OCI-LY3 (cell line): ENCODE measurements at regions not wholly inside any gene's neighbourhood (a gene's known extent, or its start where the extent isn't known, plus 50 kb on each side); places are given as distances from the start of the nearest gene placed in this dataset.

Experiments used
- H2AFZ ChIP-seq: fragments of 200-600, 300-600 bp; shearing (Covaris generic); 2 replicates; pipeline ENCODE4 v1.6.0; 2014; ENCODE audit warnings: antibody characterized with exemption, low read depth, low read length
- H3K27ac ChIP-seq: fragments of 200-600, 300-600 bp; sonication (generic); 2 replicates; pipeline ENCODE4 v1.5.1; 2014; ENCODE audit warnings: mild to moderate bottlenecking, low read length, moderate library complexity, mixed read lengths
- H3K27me3 ChIP-seq: fragments of 200-600, 300-600 bp; sonication (generic); 2 replicates; pipeline ENCODE4 v1.6.1; 2014; ENCODE audit warnings: low read depth, low read length, mixed read lengths
- H3K36me3 ChIP-seq: fragments of 200-600, 300-600 bp; sonication (generic); replicated peaks from 2 replicates; pipeline ENCODE3; 2014; ENCODE audit warnings: low read depth, low read length, mixed read lengths
- H3K4me1 ChIP-seq: fragments of 300-600, 200-600 bp; sonication (generic); 2 replicates; pipeline ENCODE4 v1.6.1; 2014; ENCODE audit warnings: low read length, mixed read lengths
- H3K4me2 ChIP-seq: fragments of 200-600, 300-600 bp; sonication (generic); 2 replicates; pipeline ENCODE4 v1.6.1; 2014; ENCODE audit warnings: low read length, mixed read lengths
- H3K4me3 ChIP-seq: fragments of 300-600, 200-600 bp; sonication (generic); 2 replicates; pipeline ENCODE4 v1.5.1; 2014; ENCODE audit warnings: antibody characterized with exemption, mild to moderate bottlenecking, low read length, moderate library complexity
- H3K79me2 ChIP-seq: fragments of 300-600, 200-600 bp; shearing (Covaris generic); 2 replicates; pipeline ENCODE4 v1.6.1; 2014; ENCODE audit warnings: mild to moderate bottlenecking, low read length, mixed read lengths
- H3K9ac ChIP-seq: fragments of 300-600, 200-600 bp; shearing (Covaris generic); 2 replicates; pipeline ENCODE4 v1.6.0; 2014; ENCODE audit warnings: mild to moderate bottlenecking, low read length, moderate library complexity
- H3K9me3 ChIP-seq: fragments of 200-600, 300-600 bp; shearing (Covaris generic); 2 replicates; pipeline ENCODE4 v1.6.1; 2014; ENCODE audit warnings: low read length, mixed read lengths; ENCODE audit not compliant: insufficient read depth
- H4K20me1 ChIP-seq: fragments of 200-600, 300-600 bp; sonication (generic); 2 replicates; pipeline ENCODE4 v1.6.1; 2016; ENCODE audit warnings: low read length, mixed read lengths; ENCODE audit not compliant: insufficient read depth
- EZH2phosphoT487 ChIP-seq: fragments of 200-600 bp; shearing (Covaris generic); IDR thresholded peaks from 2 replicates; pipeline ENCODE4 v1.6.1; 2018; ENCODE audit warnings: antibody characterized with exemption, mixed run types, low read depth
- TF ChIP-seq, protein P1 (sequence below): fragments of 200-600, 300-600 bp; sonication (generic); IDR thresholded peaks from 2 replicates; pipeline ENCODE4 v1.5.1; 2014; ENCODE audit warnings: antibody characterized with exemption, low read length, low read depth

DNA sequence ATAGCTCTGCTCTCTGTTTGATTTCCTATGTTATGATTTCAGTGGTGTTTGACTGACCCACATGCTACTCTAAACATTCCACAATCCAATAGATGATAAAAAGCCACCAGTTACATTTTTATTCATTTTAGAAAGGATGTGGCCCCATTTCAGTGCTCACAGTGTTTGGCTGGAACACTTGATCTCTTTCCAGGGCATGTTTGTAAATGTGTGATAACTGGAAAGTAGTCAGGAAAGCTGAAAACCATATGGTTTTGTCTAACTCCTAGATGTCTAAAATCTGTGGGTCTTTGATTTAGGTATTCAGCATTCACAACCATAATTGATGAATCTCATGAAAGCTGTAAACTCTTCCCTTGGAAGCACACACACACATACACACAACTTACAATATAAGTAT, 904.9 kb upstream of the AGA start:
- Histone ChIP-seq H3K9ac (no peak overlapping the region), H2AFZ (no peak overlapping the region), H4K20me1 (no peaks in the 10 kb centered on the region), H3K79me2 (no peaks in the 10 kb centered on the region), H3K4me3 (no peak overlapping the region), H3K36me3 (no peaks in the 10 kb centered on the region), H3K27ac (no peak overlapping the region), H3K27me3 (no peaks in the 10 kb centered on the region), H3K4me1 (no peaks in the 10 kb centered on the region), H3K9me3 (no peaks in the 10 kb centered on the region), H3K4me2 (no peak overlapping the region)
- no peak for TF ChIP-seq EZH2phosphoT487
- TF ChIP-seq, protein P1, sequence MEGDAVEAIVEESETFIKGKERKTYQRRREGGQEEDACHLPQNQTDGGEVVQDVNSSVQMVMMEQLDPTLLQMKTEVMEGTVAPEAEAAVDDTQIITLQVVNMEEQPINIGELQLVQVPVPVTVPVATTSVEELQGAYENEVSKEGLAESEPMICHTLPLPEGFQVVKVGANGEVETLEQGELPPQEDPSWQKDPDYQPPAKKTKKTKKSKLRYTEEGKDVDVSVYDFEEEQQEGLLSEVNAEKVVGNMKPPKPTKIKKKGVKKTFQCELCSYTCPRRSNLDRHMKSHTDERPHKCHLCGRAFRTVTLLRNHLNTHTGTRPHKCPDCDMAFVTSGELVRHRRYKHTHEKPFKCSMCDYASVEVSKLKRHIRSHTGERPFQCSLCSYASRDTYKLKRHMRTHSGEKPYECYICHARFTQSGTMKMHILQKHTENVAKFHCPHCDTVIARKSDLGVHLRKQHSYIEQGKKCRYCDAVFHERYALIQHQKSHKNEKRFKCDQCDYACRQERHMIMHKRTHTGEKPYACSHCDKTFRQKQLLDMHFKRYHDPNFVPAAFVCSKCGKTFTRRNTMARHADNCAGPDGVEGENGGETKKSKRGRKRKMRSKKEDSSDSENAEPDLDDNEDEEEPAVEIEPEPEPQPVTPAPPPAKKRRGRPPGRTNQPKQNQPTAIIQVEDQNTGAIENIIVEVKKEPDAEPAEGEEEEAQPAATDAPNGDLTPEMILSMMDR: no peak

DNA sequence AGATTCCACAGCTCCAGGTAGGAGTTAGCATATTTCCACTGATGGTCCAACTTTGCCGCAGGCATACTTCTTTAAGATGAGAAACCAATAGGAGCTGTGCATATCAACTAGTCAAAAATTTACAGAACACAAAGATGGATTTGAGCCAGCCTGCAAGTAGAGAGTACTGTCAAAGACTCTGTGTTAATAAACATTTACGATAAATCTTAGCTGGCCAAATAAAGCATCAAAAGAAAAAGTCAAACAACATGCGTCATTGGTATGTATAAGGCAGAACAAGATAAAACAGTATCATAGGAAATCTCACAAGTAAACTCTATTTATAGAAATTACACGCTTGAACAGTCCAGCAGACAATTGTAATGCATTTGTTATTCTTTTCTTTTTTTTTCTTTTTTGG, 907.4 kb upstream of the AGA start:
- H3K4me3 ChIP-seq: no peak overlapping the region
- no peak overlapping the region for H3K27ac ChIP-seq
- H3K79me2 ChIP-seq: no peaks in the 10 kb centered on the region
- H3K27me3 ChIP-seq: no peaks in the 10 kb centered on the region
- no peak overlapping the region for H3K9ac ChIP-seq
- no peaks in the 10 kb centered on the region for H3K9me3 ChIP-seq
- no peak overlapping the region for H3K4me2 ChIP-seq
- H4K20me1 ChIP-seq: no peaks in the 10 kb centered on the region
- H2AFZ ChIP-seq: no peak overlapping the region
- no peaks in the 10 kb centered on the region for H3K4me1 ChIP-seq
- H3K36me3 ChIP-seq: no peaks in the 10 kb centered on the region
- no peak for TF ChIP-seq EZH2phosphoT487
- TF ChIP-seq, protein P1: no peak

DNA sequence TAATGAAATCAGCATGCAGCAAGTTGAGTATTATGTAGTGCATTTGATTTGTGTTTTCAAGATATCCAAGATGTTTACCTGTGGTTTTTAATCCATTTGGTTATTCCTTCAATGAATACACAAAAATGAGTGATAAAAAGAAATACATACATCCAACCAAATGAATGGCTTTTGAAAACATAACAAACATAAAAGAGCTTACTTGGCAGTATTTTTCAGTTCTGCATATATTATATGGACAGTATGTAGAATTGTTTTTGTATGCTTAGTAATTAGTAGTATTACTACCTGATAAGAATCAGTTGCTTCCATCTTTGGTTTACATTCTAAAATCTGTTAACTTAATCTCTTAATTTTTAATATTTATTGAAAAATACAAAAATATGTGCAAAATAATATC, 908.9 kb upstream of the AGA start:
- no peak overlapping the region for H3K4me3 ChIP-seq
- H3K36me3 ChIP-seq: no peaks in the 10 kb centered on the region
- no peaks in the 10 kb centered on the region for H3K79me2 ChIP-seq
- no peak for TF ChIP-seq EZH2phosphoT487
- TF ChIP-seq, protein P1: no peak
- no peak overlapping the region for H2AFZ ChIP-seq
- no peaks in the 10 kb centered on the region for H3K27me3 ChIP-seq
- H3K27ac ChIP-seq: no peak overlapping the region
- no peak overlapping the region for H3K4me2 ChIP-seq
- no peak overlapping the region for H3K9ac ChIP-seq
- H4K20me1 ChIP-seq: no peaks in the 10 kb centered on the region
- H3K9me3 ChIP-seq: no peaks in the 10 kb centered on the region
- H3K4me1 ChIP-seq: no peaks in the 10 kb centered on the region

DNA sequence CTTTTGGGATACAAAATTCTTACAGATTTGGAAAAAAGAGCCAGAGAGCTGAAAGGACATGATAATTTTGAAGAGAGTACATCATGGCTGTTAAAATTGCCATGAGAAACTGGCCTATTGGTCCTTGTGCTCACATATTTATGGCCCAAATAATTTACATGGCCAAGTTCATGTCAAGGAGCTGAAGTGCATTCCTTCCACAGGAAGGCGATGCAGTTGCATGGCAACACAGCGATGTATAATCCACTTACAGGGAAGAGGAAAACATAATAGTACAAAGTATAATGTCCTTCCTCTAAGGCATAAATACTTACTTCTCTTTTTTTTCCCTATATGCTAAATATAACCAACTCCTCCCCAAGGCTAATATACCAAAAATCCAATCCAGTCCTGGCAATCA, 914.5 kb upstream of the AGA start:
- Histone ChIP-seq H3K4me3 (no peak overlapping the region), H4K20me1 (no peaks in the 10 kb centered on the region), H3K4me1 (no peaks in the 10 kb centered on the region), H3K36me3 (no peaks in the 10 kb centered on the region), H3K4me2 (no peak overlapping the region), H3K79me2 (no peaks in the 10 kb centered on the region), H2AFZ (no peak overlapping the region), H3K9ac (no peak overlapping the region), H3K9me3 (no peaks in the 10 kb centered on the region), H3K27ac (no peak overlapping the region), H3K27me3 (no peaks in the 10 kb centered on the region)
- TF ChIP-seq, protein P1: no peak
- no peak for TF ChIP-seq EZH2phosphoT487
